H54 (cell line): ENCODE measurements at regions not wholly inside any gene's neighbourhood (a gene's known extent, or its start where the extent isn't known, plus 50 kb on each side); places are given as distances from the start of the nearest gene placed in this dataset.
A peak's percentile ranks its signal among the peaks of the same experiment; 100 is the strongest.

Source experiments
- DNase-seq: peaks from one replicate; pipeline ENCODE4 v3.0.0; 2011; ENCODE audit warnings: low spot score, mixed read lengths; ENCODE audit not compliant: insufficient read length
- FAIRE-seq: peaks from 3 replicates; lab custom pipeline; 2011; peaks lifted over from hg19 to GRCh38; lab: Jason Lieb, UNC
- POLR2A ChIP-seq: IDR thresholded peaks from 2 replicates; pipeline ENCODE4 v1.6.1; 2011; ENCODE audit warnings: low read depth, mild to moderate bottlenecking, low read length

GRCh38 chr7:27346531-27347275, 104.1 kb downstream of the EVX1 start:
- peak; percentile 88 for FAIRE-seq
- no peak for TF ChIP-seq POLR2A
- DNase-seq: peak; percentile 75

GRCh38 chr7:27347276-27347640, 104.7 kb downstream of the EVX1 start:
- FAIRE-seq (no peak), DNase-seq (no peak)
- no peak for TF ChIP-seq POLR2A

GRCh38 chr7:27349621-27350020, 107.0 kb downstream of the EVX1 start:
- no peak for FAIRE-seq
- TF ChIP-seq POLR2A: no peak
- DNase-seq: no peak

- FAIRE-seq (no peak), DNase-seq (no peak)
- no peak for TF ChIP-seq POLR2A
Measured at GRCh38 chr7:27351137-27351536, 108.5 kb downstream of the EVX1 start.

GRCh38 chr7:27351786-27352185, 109.2 kb downstream of the EVX1 start:
- no peak for FAIRE-seq
- TF ChIP-seq POLR2A: no peak

GRCh38 chr7:27359181-27360125, 116.9 kb downstream of the EVX1 start:
- TF ChIP-seq POLR2A: no peak
- DNase-seq (no peak), FAIRE-seq (no peak)

More at GRCh38 chr7:27351786-27352185, 109.2 kb downstream of the EVX1 start:
- no peak for DNase-seq

GRCh38 chr7:27361522-27361921, 118.9 kb downstream of the EVX1 start:
- FAIRE-seq (no peak), DNase-seq (no peak)
- TF ChIP-seq POLR2A: no peak

GRCh38 chr7:27362026-27362425, 119.4 kb downstream of the EVX1 start:
- FAIRE-seq: no peak
- DNase-seq: no peak
- no peak for TF ChIP-seq POLR2A

- no peak for TF ChIP-seq POLR2A
- DNase-seq (no peak), FAIRE-seq (no peak)
Measured at GRCh38 chr7:27364344-27364758, 121.7 kb downstream of the EVX1 start.

GRCh38 chr7:27367179-27367932, 124.8 kb downstream of the EVX1 start:
- no peak for DNase-seq
- no peak for TF ChIP-seq POLR2A
- no peak for FAIRE-seq

GRCh38 chr7:27367933-27368549, 125.4 kb downstream of the EVX1 start:
- FAIRE-seq: no peak
- no peak for TF ChIP-seq POLR2A
- no peak for DNase-seq

GRCh38 chr7:27374958-27375841, 132.6 kb downstream of the EVX1 start:
- no peak for FAIRE-seq
- TF ChIP-seq POLR2A: no peak
- no peak for DNase-seq
